GM12873 (cell line): ENCODE measurements at regions not wholly inside any gene's neighbourhood (a gene's known extent, or its start where the extent isn't known, plus 50 kb on each side); places are given as distances from the start of the nearest gene placed in this dataset.

Experiments
- TF ChIP-seq, protein P1 (sequence below): IDR thresholded peaks from 2 replicates; pipeline ENCODE4 v1.5.1; 2012; ENCODE audit warnings: low read depth, mild to moderate bottlenecking, moderate library complexity, low read length, control low read depth; ENCODE audit not compliant: insufficient read depth; ENCODE audit errors: missing control alignments

DNA sequence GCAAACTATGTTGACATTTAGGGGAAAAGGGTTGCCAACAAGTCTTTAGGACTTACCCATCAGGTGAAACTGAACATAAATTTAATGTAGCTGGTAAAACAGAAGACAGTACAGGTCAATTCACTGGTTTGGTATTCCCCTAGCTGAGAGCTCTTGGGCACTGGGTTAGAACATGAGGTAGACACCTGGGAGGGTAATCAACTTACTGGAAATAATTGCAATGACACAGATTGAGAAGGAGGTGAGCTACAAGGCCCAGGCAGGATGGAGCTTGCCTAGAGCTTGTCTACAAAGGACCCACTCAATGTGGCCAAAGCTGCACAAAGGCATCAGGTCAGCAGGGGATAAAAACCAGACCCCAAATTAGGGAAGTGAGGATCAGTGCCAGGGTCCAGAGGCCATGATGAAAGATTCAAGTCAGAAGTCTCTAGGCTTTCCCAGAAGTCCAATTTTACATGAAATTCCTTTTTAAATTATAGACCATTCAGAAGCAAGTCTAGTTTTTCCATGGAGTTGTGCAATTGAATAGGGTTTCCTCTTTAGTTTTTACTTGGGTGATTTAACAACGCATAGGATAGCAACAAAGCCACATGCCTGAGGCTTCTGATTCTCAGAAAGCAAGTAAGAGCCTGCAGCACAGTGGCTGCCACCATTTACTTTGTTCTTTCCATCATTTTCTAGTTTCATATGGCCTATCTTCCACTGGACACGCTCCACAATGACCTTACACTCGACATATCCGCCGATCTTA is 194.0 kb downstream of the NDFIP2 start:
- TF ChIP-seq, protein P1, sequence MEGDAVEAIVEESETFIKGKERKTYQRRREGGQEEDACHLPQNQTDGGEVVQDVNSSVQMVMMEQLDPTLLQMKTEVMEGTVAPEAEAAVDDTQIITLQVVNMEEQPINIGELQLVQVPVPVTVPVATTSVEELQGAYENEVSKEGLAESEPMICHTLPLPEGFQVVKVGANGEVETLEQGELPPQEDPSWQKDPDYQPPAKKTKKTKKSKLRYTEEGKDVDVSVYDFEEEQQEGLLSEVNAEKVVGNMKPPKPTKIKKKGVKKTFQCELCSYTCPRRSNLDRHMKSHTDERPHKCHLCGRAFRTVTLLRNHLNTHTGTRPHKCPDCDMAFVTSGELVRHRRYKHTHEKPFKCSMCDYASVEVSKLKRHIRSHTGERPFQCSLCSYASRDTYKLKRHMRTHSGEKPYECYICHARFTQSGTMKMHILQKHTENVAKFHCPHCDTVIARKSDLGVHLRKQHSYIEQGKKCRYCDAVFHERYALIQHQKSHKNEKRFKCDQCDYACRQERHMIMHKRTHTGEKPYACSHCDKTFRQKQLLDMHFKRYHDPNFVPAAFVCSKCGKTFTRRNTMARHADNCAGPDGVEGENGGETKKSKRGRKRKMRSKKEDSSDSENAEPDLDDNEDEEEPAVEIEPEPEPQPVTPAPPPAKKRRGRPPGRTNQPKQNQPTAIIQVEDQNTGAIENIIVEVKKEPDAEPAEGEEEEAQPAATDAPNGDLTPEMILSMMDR: no peak

DNA sequence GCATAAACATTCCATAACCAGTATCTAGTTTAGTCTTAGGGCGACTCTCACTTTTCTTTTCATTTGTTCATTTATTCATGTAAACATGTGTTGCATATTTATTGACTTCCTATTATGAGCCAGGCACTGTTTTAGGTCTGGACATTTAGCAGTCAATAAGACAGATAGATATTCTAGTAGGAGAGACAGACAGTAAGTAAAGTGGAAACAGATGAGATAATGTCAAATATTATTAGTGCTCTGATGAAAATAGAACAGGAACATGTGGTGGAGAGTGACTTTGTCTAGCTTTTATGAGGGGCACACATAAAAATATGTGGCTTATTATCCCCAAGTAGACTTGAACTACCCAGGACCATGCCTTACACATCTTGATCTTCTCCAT is 193.0 kb downstream of the NDFIP2 start:
- TF ChIP-seq, protein P1: no peak

DNA sequence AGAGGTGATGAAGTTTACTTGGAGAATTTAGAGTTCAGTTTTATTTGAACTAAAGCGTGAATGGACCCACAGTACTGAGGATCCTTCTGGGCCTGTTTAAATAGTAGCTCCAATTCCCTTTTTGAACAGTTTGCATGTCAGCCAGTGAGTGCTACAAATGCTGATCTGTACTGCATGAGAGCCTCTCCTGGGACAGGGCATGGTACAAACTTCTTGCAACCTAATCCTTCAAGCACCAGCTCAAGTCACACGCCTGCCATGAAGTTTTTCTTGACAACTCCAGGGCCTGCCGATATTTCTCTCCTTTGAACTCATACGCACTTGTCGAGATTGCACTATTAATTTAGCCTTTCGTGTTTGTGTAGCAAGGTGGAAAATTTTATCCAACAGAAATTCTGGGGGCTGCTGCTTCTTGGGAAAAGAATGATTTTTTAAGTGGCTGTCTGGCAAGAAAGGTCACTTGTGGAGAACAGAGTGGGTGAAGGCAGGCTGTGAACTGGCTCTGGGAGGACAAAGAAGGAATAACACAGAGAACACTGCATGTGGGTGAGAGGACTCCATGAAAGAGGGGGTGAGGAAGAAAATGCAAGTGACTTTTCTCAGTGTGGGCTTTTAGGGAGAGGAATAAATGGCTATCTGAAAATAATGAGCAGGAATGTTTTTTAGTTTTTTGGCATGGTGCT is 192.5 kb downstream of the NDFIP2 start:
- TF ChIP-seq, protein P1: no peak

DNA sequence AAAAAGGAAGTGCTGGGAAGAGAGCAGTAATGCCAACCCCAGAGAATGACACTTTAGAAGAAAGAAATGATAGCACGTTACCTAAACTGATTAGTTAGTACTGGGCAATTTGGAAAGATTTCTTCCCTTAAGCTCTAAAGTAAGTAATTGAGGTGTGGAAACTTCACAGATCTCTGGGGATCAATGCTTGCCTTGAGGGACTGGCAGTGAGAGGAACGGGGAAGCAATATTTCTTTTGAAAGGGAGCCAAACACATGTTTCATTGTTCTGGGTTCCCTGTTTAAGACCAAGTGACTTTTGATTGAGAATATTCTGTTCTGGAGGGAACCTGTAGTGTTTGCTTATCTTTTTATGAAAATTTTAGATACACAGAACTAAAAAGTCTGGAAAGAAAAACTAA is 190.5 kb downstream of the NDFIP2 start:
- TF ChIP-seq, protein P1: no peak

DNA sequence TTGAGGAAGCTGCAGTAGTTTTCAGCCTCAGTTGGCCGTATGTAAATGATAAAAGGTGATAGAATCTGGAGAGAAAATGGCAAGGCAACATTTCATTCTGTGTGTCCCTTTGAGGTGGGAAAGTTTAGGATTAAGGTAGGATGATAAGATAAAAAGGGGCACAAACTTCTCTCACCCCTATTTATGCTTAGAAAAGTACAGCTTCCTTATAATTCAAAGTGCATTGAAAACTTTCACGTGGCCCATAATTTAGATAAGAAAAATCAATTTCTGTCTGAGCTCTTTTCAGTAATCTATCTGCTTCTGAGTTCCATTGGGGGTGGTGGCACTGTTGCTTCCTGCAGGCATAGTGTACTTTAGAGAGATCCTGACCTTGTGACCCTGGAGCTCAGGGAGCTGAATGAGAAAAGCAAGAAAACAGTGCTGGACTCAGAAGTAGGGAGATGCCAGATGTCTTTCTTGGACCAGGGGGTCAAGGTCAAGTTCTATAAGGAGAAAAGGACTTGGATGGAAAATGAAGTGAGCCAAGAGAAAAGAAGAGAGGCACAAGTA is 187.3 kb downstream of the NDFIP2 start:
- TF ChIP-seq, protein P1: no peak

DNA sequence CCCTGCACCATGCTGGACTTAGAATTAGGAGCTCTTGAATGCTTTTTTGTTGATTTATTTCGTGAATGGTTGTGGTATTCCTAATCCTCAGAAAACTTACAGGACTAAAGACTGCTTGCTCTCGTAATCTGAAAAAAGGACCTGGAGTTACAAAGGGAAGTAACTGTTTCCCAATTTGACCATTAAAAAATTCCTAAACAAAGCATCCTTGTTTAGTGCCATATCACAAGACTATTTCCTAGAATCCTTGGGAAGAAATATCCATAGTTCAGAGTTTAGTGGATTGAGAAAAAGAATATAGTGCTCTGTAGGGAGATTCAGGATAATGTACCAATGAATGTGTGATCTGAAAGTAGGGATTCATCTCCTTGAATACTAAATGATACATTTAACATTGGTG is 186.8 kb downstream of the NDFIP2 start:
- TF ChIP-seq, protein P1: no peak

DNA sequence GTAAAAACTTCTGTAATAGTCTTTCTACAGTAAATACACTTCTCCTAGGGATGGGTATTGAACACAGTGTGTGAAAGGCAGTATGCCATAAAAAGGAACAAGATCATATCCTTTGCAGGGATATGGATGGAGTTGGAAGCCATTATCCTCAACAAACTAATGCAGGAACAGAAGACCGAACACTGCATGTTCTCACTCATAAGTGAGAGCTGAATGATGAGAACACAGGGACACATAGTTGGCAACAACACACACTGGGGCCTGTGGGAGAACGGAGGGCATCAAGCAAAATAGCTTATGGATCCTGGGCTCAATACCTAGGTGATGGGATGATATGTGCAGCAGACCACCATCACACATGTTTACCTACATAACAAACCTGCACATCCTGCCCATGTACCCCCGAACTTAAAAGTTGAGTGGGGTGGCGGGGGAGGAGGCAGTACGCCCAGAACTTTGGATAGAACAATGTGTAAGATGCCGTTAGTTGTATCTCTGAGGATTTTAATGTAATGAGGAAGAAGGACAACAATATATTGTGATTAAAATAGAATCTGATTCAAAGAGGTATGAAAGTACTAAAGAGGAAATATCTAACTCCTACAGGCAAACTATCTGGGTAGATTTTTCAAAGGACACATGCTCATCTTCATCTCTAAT is 183.2 kb downstream of the NDFIP2 start:
- TF ChIP-seq, protein P1: no peak
